Ovary (tissue), 7 donors: ENCODE measurements at regions not wholly inside any gene's neighbourhood (a gene's known extent, or its start where the extent isn't known, plus 50 kb on each side); places are given as distances from the start of the nearest gene placed in this dataset.

Experiments used
- DNase-seq, 5 donors: peaks; one replicate each; pipeline ENCODE4 v3.0.0-alpha.2; 2019 to 2020
- H3K27ac ChIP-seq, 2 donors: fragments of 200-600 bp; one replicate each; pipeline versions ENCODE4 v1.5.1 to v1.8.0; 2019 to 2022
- H3K27me3 ChIP-seq: fragments of 200-600 bp; one replicate; pipeline ENCODE4 v1.8.0; 2022
- H3K36me3 ChIP-seq: fragments of 200-600 bp; sonication (generic); one replicate; pipeline ENCODE4 v1.5.1; 2019
- H3K4me1 ChIP-seq: one replicate; pipeline ENCODE4 v1.8.1; 2013; ENCODE audit warnings: mild to moderate bottlenecking, moderate library complexity; ENCODE audit not compliant: insufficient read depth
- H3K4me3 ChIP-seq: fragments of 200-600 bp; sonication (generic); one replicate; pipeline ENCODE4 v1.5.1; 2017
- H3K9me3 ChIP-seq, 2 donors: fragments of 200-600 bp in 1 of 2; sonication (generic) in 1 of 2; one replicate each; pipeline versions ENCODE4 v1.5.1 to v1.8.1; 2013 to 2019; ENCODE audit warnings: mild to moderate bottlenecking in 1 of 2, moderate library complexity in 1 of 2
- EP300 ChIP-seq: sonication (generic); formaldehyde crosslinking; IDR thresholded peaks from one replicate; pipeline ENCODE4 v1.6.1; 2017; ENCODE audit warnings: antibody characterized with exemption
- POLR2A ChIP-seq: fragments of 450-650 bp; IDR thresholded peaks from one replicate; pipeline ENCODE4 v1.6.1; 2017; ENCODE audit warnings: antibody characterized with exemption, mild to moderate bottlenecking, moderate library complexity
- WGBS, 3 donors: extraction: QIAGEN DNeasy Blood & Tissue Kit in 1 of 3; methylation state at CpG; one replicate each; pipeline versions ENCODE4 v1.1.5 to v1.1.7; 2013 to 2017; 5-methylcytosine and 5-hydroxymethylcytosine counted together
- intact Hi-C, 4 donors: fragments of 100-400 bp; cut with DNase I; formaldehyde crosslinking; loops; one replicate each; pipeline versions ENCODE4 v1.11.0 to v1.15.1; 2022 to 2023
- TF ChIP-seq, protein P1 (sequence below), 3 donors: fragments of 450-650 bp in 2 of 3; fragments of 200-600 bp in 1 of 3; IDR thresholded peaks; one replicate each; pipeline versions ENCODE4 v1.5.1 to v1.8.0; 2016 to 2022; ENCODE audit warnings: antibody characterized with exemption in 3 of 3, mild to moderate bottlenecking in 1 of 3
- donor health status: DM: no; HTN: no; CAD: no; lungs with moderate emphysema.
- donor health status: DM: no; HTN: no; CAD: no.
- donor health status: Bipolar disorder and iron deficiency.
- donor health status: DM: no; HTN: no; CAD: no.
- donor health status: DM: yes; HTN: yes; CAD: no.

DNA sequence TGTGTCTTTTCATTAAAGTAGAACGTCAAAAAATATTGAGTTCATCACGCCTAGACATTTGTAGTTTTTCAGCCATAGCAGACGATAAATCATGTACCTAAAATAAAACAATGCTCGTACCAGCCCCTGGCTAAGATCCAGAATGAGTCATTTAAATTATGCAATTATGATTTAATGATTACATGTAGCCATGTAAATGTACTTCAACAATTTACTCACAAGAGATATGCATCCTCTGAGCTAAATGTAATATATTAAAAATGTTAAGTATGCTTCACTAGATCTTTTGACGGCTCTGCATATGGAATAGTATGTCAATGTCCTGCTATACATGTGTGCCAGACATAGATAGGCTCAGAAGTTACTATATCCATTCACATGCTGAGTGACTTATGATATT, 1077.8 kb downstream of the ARAP2 start:
- TF ChIP-seq POLR2A (no peak), EP300 (no peak)
- TF ChIP-seq, protein P1, sequence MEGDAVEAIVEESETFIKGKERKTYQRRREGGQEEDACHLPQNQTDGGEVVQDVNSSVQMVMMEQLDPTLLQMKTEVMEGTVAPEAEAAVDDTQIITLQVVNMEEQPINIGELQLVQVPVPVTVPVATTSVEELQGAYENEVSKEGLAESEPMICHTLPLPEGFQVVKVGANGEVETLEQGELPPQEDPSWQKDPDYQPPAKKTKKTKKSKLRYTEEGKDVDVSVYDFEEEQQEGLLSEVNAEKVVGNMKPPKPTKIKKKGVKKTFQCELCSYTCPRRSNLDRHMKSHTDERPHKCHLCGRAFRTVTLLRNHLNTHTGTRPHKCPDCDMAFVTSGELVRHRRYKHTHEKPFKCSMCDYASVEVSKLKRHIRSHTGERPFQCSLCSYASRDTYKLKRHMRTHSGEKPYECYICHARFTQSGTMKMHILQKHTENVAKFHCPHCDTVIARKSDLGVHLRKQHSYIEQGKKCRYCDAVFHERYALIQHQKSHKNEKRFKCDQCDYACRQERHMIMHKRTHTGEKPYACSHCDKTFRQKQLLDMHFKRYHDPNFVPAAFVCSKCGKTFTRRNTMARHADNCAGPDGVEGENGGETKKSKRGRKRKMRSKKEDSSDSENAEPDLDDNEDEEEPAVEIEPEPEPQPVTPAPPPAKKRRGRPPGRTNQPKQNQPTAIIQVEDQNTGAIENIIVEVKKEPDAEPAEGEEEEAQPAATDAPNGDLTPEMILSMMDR (IDR thresholded peaks at IDR 0.05), result no peak
- DNase-seq, result no peak
- H3K27ac ChIP-seq, result no peak overlapping the region
- H3K4me1 ChIP-seq, result no peaks in the 10 kb centered on the region
- no peaks in the 10 kb centered on the region for H3K9me3 ChIP-seq
- WGBS, 3 donors, result 55 to 80% (median 73%) methylated on average over 5 of the region's 5 CpGs
- H3K36me3 ChIP-seq, result no peaks in the 10 kb centered on the region
- intact Hi-C loops, result no loop called here
- H3K4me3 ChIP-seq, result no peak overlapping the region
- H3K27me3 ChIP-seq, result no peaks in the 10 kb centered on the region

GRCh38 chr4:35167385-35167784, 1076.9 kb downstream of the ARAP2 start:
- H3K27ac ChIP-seq, result no peak overlapping the region
- 42 to 76% (median 71%) methylated on average over 2 of the region's 2 CpGs for WGBS, 3 donors
- no peaks in the 10 kb centered on the region for H3K27me3 ChIP-seq
- intact Hi-C loops, result no loop called here
- no peaks in the 10 kb centered on the region for H3K36me3 ChIP-seq
- TF ChIP-seq, protein P1 (IDR thresholded peaks at IDR 0.05), result no peak
- TF ChIP-seq EP300 (no peak), POLR2A (no peak)
- H3K4me1 ChIP-seq, result no peaks in the 10 kb centered on the region
- no peak for DNase-seq
- no peaks in the 10 kb centered on the region for H3K9me3 ChIP-seq
- no peak overlapping the region for H3K4me3 ChIP-seq

- TF ChIP-seq, protein P1 (IDR thresholded peaks at IDR 0.05), result no peak
- no peak for TF ChIP-seq POLR2A
- TF ChIP-seq EP300, result no peak
- DNase-seq, result no peak
- Histone ChIP-seq H3K27me3 (no peaks in the 10 kb centered on the region), H3K4me3 (no peak overlapping the region), H3K4me1 (no peaks in the 10 kb centered on the region), H3K9me3 (no peaks in the 10 kb centered on the region), H3K27ac (no peak overlapping the region), H3K36me3 (no peaks in the 10 kb centered on the region)
- WGBS, 3 donors, result 25 to 33% (median 27%) methylated on average over 4 of the region's 4 CpGs
- intact Hi-C loops, result no loop called here
These were observed 1068.8 kb downstream of the ARAP2 start for GRCh38 chr4:35175487-35175886.

DNA sequence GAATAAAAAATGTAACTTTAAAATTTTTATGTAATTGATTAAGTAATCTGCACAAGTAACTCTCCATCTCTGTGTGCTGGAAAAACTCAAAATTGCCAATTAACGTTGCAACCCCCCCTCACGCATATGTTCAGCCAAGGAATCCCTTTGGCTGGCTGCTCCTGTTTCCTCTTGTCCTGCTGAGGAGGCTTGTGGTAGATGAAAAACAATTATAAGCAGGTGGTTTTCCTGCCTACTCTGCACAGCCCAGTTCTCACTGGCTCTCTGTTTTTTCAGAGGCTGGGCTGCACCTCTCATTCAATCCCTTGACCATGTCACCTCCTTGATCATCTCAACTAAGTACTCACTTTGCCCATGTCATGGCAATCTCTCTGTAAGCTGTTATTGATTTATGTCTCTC, 1068.4 kb downstream of the ARAP2 start:
- no peak for DNase-seq
- Histone ChIP-seq H3K4me3 (no peak overlapping the region), H3K27me3 (no peaks in the 10 kb centered on the region), H3K9me3 (no peaks in the 10 kb centered on the region), H3K36me3 (no peaks in the 10 kb centered on the region), H3K4me1 (no peaks in the 10 kb centered on the region), H3K27ac (no peak overlapping the region)
- intact Hi-C loops, result no loop called here
- WGBS, 3 donors, result 19 to 25% (median 19%) methylated on average over 2 of the region's 2 CpGs
- no peak for TF ChIP-seq POLR2A
- TF ChIP-seq EP300, result no peak
- TF ChIP-seq, protein P1 (IDR thresholded peaks at IDR 0.05), result no peak

GRCh38 chr4:35182451-35182850, 1061.9 kb downstream of the ARAP2 start:
- Histone ChIP-seq H3K4me3 (no peak overlapping the region), H3K27ac (no peak overlapping the region), H3K4me1 (no peaks in the 10 kb centered on the region), H3K9me3 (no peaks in the 10 kb centered on the region), H3K36me3 (no peaks in the 10 kb centered on the region), H3K27me3 (no peaks in the 10 kb centered on the region)
- intact Hi-C loops, result no loop called here
- no peak for DNase-seq
- TF ChIP-seq, protein P1 (IDR thresholded peaks at IDR 0.05), result no peak
- TF ChIP-seq EP300 (no peak), POLR2A (no peak)
